GM23338 (cell line): ENCODE measurements at regions not wholly inside any gene's neighbourhood (a gene's known extent, or its start where the extent isn't known, plus 50 kb on each side); places are given as distances from the start of the nearest gene placed in this dataset.

ENCODE experiments used
- NANOG ChIP-seq: IDR thresholded peaks from 2 replicates; pipeline ENCODE4 v1.6.1; 2016; ENCODE audit warnings: antibody characterized with exemption, borderline replicate concordance
- POLR2AphosphoS5 ChIP-seq: IDR thresholded peaks from 2 replicates; pipeline ENCODE4 v1.6.1; 2016; ENCODE audit warnings: antibody characterized with exemption, low read depth
- STAT1 ChIP-seq: IDR thresholded peaks from one replicate; pipeline ENCODE4 v1.6.1; 2016; ENCODE audit warnings: antibody characterized with exemption; ENCODE audit not compliant: unreplicated experiment
- ZNF114 ChIP-seq: fragments of 250-450 bp; sonication (Bioruptor Pico); IDR thresholded peaks from 2 replicates; pipeline ENCODE4 v1.5.0; 2020; ENCODE audit warnings: mild to moderate bottlenecking, moderate library complexity
- ZNF331 ChIP-seq: fragments of 250-450 bp; sonication (Bioruptor Pico); IDR thresholded peaks from 2 replicates; pipeline ENCODE4 v1.5.0; 2020; ENCODE audit warnings: low read depth, mild to moderate bottlenecking, moderate library complexity
- TF ChIP-seq, protein P1 (sequence below): fragments of 250-450 bp; sonication (Bioruptor Pico); IDR thresholded peaks from 2 replicates; pipeline ENCODE4 v1.5.0; 2020; ENCODE audit warnings: mild to moderate bottlenecking, moderate library complexity
- TF ChIP-seq, protein P2 (sequence below), 2 experiments: fragments of 200-600 bp in 1 of 2; sonication (generic) in 1 of 2; conservative IDR thresholded peaks; 2 replicates each; pipeline versions ENCODE4 v1.5.1 to v1.6.1; 2016 to 2017; ENCODE audit warnings: antibody characterized with exemption in 2 of 2, low read depth in 2 of 2, mild to moderate bottlenecking in 2 of 2, moderate library complexity in 1 of 2
- TF ChIP-seq, protein P3 (sequence below): IDR thresholded peaks from one replicate; pipeline ENCODE4 v1.6.1; 2018; ENCODE audit warnings: antibody characterized with exemption; ENCODE audit not compliant: unreplicated experiment

DNA sequence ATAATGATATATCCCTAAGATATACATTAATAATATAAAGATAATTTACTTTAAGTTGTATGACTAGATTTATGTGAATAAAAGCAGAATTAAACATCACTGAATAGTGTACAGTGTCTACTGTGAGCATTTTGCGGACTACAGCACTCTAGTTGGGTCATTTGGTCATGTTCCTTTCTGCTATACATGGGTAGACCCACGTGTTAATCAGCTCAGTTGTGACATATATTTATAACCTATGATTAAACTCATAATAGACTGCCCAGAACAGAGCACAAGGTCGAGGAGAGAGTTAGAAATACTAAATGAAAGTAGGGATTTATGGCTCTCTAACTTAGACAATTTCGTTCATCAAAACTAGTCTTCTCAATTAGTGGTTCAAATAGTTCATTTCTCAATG lies 852.7 kb downstream of the EPHA7 start (continued):
- TF ChIP-seq, protein P1, sequence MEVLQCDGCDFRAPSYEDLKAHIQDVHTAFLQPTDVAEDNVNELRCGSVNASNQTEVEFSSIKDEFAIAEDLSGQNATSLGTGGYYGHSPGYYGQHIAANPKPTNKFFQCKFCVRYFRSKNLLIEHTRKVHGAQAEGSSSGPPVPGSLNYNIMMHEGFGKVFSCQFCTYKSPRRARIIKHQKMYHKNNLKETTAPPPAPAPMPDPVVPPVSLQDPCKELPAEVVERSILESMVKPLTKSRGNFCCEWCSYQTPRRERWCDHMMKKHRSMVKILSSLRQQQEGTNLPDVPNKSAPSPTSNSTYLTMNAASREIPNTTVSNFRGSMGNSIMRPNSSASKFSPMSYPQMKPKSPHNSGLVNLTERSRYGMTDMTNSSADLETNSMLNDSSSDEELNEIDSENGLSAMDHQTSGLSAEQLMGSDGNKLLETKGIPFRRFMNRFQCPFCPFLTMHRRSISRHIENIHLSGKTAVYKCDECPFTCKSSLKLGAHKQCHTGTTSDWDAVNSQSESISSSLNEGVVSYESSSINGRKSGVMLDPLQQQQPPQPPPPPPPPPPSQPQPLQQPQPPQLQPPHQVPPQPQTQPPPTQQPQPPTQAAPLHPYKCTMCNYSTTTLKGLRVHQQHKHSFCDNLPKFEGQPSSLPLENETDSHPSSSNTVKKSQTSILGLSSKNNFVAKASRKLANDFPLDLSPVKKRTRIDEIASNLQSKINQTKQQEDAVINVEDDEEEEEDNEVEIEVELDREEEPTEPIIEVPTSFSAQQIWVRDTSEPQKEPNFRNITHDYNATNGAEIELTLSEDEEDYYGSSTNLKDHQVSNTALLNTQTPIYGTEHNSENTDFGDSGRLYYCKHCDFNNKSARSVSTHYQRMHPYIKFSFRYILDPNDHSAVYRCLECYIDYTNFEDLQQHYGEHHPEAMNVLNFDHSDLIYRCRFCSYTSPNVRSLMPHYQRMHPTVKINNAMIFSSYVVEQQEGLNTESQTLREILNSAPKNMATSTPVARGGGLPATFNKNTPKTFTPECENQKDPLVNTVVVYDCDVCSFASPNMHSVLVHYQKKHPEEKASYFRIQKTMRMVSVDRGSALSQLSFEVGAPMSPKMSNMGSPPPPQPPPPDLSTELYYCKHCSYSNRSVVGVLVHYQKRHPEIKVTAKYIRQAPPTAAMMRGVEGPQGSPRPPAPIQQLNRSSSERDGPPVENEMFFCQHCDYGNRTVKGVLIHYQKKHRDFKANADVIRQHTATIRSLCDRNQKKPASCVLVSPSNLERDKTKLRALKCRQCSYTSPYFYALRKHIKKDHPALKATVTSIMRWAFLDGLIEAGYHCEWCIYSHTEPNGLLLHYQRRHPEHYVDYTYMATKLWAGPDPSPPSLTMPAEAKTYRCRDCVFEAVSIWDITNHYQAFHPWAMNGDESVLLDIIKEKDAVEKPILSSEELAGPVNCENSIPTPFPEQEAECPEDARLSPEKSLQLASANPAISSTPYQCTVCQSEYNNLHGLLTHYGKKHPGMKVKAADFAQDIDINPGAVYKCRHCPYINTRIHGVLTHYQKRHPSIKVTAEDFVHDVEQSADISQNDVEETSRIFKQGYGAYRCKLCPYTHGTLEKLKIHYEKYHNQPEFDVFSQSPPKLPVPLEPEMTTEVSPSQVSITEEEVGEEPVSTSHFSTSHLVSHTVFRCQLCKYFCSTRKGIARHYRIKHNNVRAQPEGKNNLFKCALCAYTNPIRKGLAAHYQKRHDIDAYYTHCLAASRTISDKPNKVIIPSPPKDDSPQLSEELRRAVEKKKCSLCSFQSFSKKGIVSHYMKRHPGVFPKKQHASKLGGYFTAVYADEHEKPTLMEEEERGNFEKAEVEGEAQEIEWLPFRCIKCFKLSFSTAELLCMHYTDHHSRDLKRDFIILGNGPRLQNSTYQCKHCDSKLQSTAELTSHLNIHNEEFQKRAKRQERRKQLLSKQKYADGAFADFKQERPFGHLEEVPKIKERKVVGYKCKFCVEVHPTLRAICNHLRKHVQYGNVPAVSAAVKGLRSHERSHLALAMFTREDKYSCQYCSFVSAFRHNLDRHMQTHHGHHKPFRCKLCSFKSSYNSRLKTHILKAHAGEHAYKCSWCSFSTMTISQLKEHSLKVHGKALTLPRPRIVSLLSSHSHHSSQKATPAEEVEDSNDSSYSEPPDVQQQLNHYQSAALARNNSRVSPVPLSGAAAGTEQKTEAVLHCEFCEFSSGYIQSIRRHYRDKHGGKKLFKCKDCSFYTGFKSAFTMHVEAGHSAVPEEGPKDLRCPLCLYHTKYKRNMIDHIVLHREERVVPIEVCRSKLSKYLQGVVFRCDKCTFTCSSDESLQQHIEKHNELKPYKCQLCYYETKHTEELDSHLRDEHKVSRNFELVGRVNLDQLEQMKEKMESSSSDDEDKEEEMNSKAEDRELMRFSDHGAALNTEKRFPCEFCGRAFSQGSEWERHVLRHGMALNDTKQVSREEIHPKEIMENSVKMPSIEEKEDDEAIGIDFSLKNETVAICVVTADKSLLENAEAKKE (CRISPR knock-in tag) = no peak
- TF ChIP-seq NANOG (no peak), POLR2AphosphoS5 (no peak), ZNF114 (no peak), ZNF331 (no peak), STAT1 (no peak)
- TF ChIP-seq, protein P2, sequence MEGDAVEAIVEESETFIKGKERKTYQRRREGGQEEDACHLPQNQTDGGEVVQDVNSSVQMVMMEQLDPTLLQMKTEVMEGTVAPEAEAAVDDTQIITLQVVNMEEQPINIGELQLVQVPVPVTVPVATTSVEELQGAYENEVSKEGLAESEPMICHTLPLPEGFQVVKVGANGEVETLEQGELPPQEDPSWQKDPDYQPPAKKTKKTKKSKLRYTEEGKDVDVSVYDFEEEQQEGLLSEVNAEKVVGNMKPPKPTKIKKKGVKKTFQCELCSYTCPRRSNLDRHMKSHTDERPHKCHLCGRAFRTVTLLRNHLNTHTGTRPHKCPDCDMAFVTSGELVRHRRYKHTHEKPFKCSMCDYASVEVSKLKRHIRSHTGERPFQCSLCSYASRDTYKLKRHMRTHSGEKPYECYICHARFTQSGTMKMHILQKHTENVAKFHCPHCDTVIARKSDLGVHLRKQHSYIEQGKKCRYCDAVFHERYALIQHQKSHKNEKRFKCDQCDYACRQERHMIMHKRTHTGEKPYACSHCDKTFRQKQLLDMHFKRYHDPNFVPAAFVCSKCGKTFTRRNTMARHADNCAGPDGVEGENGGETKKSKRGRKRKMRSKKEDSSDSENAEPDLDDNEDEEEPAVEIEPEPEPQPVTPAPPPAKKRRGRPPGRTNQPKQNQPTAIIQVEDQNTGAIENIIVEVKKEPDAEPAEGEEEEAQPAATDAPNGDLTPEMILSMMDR (conservative IDR thresholded peaks at IDR 0.05; ENCODE audit: low read depth in 2 of 2) = no peak
- TF ChIP-seq, protein P3, sequence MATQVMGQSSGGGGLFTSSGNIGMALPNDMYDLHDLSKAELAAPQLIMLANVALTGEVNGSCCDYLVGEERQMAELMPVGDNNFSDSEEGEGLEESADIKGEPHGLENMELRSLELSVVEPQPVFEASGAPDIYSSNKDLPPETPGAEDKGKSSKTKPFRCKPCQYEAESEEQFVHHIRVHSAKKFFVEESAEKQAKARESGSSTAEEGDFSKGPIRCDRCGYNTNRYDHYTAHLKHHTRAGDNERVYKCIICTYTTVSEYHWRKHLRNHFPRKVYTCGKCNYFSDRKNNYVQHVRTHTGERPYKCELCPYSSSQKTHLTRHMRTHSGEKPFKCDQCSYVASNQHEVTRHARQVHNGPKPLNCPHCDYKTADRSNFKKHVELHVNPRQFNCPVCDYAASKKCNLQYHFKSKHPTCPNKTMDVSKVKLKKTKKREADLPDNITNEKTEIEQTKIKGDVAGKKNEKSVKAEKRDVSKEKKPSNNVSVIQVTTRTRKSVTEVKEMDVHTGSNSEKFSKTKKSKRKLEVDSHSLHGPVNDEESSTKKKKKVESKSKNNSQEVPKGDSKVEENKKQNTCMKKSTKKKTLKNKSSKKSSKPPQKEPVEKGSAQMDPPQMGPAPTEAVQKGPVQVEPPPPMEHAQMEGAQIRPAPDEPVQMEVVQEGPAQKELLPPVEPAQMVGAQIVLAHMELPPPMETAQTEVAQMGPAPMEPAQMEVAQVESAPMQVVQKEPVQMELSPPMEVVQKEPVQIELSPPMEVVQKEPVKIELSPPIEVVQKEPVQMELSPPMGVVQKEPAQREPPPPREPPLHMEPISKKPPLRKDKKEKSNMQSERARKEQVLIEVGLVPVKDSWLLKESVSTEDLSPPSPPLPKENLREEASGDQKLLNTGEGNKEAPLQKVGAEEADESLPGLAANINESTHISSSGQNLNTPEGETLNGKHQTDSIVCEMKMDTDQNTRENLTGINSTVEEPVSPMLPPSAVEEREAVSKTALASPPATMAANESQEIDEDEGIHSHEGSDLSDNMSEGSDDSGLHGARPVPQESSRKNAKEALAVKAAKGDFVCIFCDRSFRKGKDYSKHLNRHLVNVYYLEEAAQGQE = no peak
